ENCODE measurements at regions not wholly inside any gene's neighbourhood (a gene's known extent, or its start where the extent isn't known, plus 50 kb on each side); places are given as distances from the start of the nearest gene placed in this dataset.

- no peak for TF ChIP-seq CTCF (tag by site-specific recombination; IDR thresholded peaks at IDR 0.05)
- TF ChIP-seq ZNF2 (tag by site-specific recombination; IDR thresholded peaks at IDR 0.05) = no peak
- TF ChIP-seq TCF7L2 (IDR thresholded peaks at IDR 0.05; ENCODE audit: borderline replicate concordance, low read depth, low read length) = no peak
- TF ChIP-seq ZNF404 (tag by site-specific recombination; IDR thresholded peaks at IDR 0.05) = no peak
- no peak for TF ChIP-seq ZNF239 (tag by site-specific recombination; IDR thresholded peaks at IDR 0.05)
- TF ChIP-seq ZBTB7A (tag by site-specific recombination; IDR thresholded peaks at IDR 0.05; ENCODE audit: low read depth) = no peak
- TF ChIP-seq SP2 (tag by site-specific recombination; IDR thresholded peaks at IDR 0.05) = no peak
- no peak for TF ChIP-seq ZNF350 (tag by site-specific recombination; IDR thresholded peaks at IDR 0.05)
- no peak for TF ChIP-seq ZNF707 (tag by site-specific recombination; IDR thresholded peaks at IDR 0.05)
- TF ChIP-seq ZNF792 (tag by site-specific recombination; IDR thresholded peaks at IDR 0.05) = no peak
- no peak for TF ChIP-seq PRDM2 (tag by site-specific recombination; IDR thresholded peaks at IDR 0.05; ENCODE audit: borderline replicate concordance)
- no peak for TF ChIP-seq ZNF629 (tag by site-specific recombination; IDR thresholded peaks at IDR 0.05)
- no peak for TF ChIP-seq YY1 (tag by site-specific recombination; IDR thresholded peaks at IDR 0.05)
Measured at GRCh38 chr6:15113587-15113986, 132.3 kb upstream of the JARID2 start.
